Esophagus squamous epithelium (tissue), 4 donors: ENCODE measurements at regions not wholly inside any gene's neighbourhood (a gene's known extent, or its start where the extent isn't known, plus 50 kb on each side); places are given as distances from the start of the nearest gene placed in this dataset.

Source experiments
- CTCF ChIP-seq, 6 experiments: fragments of 450-650 bp in 4 of 6; fragments of 200-600 bp in 2 of 6; sonication (generic) in 2 of 6; IDR thresholded peaks; one replicate each; pipeline ENCODE4 v1.5.1; 2016 to 2019; ENCODE audit warnings: antibody characterized with exemption in 6 of 6, mild to moderate bottlenecking in 4 of 6, moderate library complexity in 4 of 6
- POLR2A ChIP-seq, 4 donors: fragments of 450-650 bp; IDR thresholded peaks; one replicate each; pipeline ENCODE4 v1.6.1; 2017; ENCODE audit warnings: antibody characterized with exemption in 4 of 4, mild to moderate bottlenecking in 4 of 4, moderate library complexity in 3 of 4

- TF ChIP-seq CTCF (IDR thresholded peaks at IDR 0.05) (no peak), POLR2A (IDR thresholded peaks at IDR 0.05) (no peak)
These were observed 87.5 kb upstream of the ERCC6L2 start for GRCh38 chr9:95788021-95788420.
